HG02973 (cell line): ENCODE measurements at regions not wholly inside any gene's neighbourhood (a gene's known extent, or its start where the extent isn't known, plus 50 kb on each side); places are given as distances from the start of the nearest gene placed in this dataset.

Experiments
- ATAC-seq: cut with Tn5 transposase; IDR thresholded peaks from one replicate; pipeline ENCODE4 v1.9.1; 2021; ENCODE audit warnings: moderate library complexity; ENCODE audit not compliant: unreplicated experiment

DNA sequence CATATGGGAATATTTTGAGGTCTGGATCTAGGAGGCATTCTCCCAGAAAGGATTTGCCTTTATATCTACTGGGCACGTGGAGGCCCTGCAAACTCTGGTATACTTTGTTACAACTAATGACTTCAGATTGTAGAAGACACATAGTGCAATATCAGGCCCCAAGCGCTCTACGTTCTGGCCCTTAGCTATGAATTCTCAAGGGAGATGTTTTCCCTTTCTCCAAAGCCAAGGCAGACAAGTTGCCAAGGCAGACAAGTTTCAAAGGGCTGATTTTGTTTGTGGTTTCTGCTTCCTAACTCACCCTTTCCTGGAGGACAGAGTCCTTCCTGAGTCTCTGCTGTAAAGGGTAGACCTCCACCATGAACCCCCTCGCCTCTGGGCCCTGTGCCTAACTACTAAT, 99.4 kb upstream of the CTTNBP2 start:
- no peak for ATAC-seq

DNA sequence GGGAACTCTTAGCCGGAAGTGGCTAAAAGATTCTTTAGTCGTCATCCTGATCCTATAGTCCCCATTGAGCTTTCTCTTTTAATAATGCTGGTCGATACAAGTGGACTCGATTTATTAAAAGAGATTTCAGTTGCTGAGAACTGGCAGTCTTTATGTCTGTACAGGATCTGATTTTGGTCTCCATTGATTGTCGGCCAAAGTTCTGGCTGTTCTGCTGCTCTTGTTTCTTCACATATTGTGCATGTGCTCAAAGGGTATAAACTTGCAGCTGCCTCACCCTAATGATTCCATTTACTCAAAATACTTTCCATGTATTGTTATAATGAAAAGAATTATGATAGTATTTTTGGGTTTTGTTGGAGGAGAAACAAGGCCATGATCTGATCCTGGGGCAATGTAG, 100.7 kb upstream of the CTTNBP2 start:
- ATAC-seq = no peak

DNA sequence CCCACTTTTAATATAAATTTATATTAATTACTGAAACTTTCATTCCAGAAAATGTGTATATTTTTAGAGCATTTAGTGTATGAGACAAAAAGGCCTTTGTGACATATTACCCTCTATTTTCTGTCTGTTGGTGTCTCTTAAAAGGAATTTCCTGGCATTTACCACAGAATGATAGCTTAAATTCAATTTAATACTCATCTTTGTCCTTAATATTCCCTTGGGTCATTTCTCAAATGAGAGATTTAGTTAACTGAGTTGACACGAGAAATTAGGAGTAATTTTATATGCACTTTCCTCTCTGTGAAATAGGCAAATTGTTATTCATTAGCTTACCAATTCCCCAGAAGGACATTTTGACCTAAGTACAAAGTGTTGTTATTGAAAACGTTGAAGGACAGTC, 101.7 kb upstream of the CTTNBP2 start:
- no peak for ATAC-seq

DNA sequence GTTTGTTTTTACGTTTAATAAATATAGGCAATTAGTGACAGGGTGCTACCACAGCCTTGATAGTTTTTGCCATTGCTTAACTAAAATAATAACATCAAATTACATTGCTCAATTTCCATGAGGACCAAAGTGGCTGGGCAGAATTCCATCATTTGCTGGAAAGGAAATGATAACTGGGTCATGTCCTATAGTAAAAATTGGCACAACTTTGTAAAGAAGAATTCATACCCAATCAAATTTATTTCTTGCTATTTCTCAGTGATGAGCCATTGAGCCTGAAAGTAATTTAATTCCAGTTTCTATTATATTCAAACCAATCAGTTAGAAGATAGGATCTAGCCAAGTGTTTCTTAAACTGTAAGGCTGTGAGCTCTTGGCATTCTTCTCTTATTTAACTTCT, 102.2 kb upstream of the CTTNBP2 start:
- no peak for ATAC-seq

DNA sequence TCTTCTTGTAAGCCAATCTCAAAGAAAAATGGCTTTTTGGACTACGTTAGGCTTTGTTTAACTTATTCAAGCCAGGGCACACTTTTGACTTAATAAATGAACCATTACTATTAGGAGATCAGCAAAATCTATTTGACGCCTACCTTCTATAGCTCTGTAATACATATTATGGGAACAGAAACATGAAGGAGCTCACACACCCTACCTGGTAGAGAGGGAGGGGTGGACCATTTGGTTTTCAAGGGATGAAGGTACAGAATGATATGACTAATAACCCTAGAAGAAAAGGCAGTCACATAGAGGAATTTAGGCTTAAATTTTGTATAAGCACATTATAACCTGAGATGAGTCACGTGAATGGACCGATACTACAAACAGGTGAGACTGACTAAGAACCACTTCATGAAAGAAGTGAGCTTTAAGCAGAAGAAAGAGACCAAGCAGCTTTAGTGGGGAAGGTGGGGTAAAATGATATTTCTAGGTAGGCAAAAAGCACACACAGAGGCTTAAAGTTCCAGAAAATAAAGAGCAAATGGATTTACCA, 106.8 kb upstream of the CTTNBP2 start:
- ATAC-seq = no peak

DNA sequence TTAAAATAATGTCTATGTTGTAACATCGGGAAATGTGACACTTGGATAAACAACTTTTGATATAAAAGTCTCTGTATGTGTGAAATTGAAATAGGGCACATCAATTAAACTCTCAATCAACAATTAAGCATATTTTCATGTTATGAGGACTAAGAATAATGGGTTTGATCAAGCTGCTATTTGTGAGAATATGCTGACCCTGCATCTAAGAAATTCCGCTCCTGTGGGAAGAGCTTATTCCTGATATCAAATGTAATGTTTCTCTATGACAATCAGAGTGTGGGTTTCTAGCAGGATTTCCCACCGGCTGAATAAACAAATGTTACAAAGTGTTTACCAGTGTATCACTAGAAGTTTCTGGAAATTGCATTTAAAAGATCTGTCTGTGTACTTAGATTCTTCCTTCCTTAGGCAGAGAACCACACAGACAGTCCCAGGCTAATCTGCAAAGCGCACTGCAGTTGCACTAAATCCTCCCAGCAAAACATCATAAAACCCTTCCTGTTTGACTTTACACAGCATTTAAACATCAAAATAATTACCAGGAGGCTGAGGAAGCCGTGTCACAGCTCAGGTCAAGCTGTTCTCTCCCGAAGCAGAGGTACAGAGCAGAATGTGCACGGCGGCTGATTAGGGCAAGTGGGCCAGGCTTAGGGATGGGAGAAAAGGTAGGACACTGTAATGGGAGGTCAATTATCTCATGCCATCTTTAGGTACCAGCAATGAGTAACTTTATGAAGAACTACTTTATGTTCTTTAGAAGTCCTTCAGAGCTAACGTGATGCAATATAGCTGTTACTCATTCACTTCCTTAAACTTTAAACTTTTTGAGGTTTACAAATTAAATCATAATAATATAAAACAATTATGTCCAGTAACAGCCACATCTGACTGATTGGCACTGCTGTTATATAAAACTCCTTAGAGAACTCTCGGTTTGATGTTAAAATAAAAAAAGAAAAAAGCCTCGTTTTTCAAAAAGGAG, 109.1 kb upstream of the CTTNBP2 start:
- ATAC-seq = no peak

DNA sequence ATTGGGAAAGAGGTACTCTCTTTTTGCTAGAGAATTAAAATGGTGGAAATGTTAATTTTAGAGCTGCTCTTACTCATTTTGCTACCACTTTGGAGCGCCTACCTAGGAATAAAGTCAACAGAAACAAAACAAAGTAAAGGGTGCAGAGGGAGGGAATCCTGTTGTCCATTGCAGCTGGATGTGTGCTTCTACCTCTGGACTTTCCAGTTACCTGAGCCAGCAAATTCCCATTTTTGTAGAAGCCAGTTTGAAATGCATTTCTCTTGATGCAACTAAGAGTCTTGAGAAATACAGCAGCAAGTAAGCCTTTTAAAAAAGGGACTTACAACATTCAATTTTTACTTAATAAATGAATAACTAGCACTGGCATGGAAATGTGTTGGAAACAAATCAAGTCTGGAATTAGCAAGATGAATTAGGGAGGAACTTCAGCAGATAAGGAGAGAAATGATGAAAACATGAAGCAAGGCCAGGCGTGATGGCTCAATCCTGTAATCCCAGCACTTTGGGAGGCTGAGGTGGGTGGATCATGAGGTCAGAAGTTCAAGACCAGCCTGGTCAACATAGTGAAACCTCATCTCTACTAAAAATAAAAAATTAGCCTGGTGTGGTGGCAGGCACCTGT, 113.5 kb upstream of the CTTNBP2 start:
- no peak for ATAC-seq

DNA sequence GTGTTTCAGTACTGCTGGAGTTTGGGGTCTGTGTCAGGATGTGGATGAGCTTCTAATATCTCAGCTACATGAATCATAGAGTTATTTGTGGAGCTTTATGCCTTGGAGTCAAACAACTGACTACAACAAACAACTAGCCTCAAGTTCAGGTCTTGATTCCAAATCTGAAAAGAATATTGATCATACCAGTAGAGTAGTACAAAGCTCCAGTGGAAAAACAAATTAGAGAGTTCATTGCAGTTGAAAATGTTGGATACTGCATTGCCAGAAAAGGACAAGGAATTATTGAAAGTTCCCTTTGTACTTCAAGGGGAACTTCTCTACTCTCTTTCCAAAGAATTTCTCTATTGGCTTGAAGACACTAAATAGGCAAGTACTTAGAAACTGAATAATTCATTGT, 117.6 kb upstream of the CTTNBP2 start:
- no peak for ATAC-seq

DNA sequence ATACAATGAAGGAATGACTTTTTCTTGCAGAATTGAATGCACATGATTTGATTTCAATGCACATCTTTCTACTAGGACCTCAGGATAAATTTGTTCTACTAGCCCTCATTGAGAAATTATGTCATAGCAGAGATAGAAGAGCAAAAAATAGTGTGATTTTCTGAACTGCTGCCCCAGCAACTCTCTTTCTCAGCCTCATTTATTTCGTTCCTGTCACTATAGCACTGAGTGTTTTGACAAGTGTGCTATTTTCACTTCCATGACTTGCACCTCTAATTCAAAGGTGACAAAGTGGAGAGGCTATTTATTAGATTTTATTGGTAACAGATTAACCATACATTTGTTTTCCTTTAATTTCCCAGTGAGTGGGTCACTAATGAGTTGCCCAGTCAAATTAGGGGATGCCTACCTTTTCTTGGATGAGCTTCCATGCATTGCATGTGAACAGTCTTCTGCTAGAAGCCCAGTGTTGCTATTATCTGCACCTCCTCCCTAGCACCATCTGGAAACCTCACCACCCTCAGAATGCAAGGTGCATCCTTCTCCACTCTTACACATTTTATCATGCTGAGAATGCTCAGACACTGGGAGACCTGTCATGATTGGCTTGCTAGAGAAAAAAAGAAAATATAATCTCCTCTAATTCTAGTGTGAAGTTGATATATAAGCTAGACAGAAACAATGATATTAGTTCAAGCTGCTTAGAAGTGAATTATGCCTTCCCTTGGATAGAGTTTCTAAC, 119.6 kb upstream of the CTTNBP2 start:
- no peak for ATAC-seq

DNA sequence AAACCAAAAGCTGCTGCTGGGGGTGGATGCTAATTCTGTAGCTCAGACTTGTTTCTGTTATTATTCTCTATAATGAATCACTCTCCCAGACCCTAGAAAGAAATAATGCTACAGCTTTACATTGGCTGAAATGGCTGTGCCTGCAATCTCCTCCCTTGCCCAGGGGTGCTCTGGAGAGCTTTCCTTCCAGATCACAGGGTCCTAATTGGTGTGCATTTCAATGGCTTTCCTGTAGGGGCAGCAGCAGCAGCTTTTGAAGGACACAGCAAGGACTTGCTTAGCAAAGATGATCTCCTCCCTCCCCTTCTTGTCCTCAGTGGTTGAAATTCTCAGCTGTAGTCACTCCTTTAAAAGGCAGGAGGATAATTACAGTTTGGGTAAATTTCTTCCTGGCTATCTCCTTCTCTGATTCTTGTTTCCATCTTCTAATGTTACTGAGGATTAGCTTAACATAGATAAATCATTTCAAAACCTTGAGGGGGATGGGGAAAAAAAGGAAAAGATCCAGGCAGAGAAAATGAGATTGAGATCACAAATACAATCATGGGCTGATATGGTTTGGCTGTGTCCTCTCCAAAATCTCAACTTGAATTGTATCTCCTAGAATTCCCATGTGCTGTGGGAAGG, 120.2 kb upstream of the CTTNBP2 start:
- ATAC-seq = peak; percentile 94

DNA sequence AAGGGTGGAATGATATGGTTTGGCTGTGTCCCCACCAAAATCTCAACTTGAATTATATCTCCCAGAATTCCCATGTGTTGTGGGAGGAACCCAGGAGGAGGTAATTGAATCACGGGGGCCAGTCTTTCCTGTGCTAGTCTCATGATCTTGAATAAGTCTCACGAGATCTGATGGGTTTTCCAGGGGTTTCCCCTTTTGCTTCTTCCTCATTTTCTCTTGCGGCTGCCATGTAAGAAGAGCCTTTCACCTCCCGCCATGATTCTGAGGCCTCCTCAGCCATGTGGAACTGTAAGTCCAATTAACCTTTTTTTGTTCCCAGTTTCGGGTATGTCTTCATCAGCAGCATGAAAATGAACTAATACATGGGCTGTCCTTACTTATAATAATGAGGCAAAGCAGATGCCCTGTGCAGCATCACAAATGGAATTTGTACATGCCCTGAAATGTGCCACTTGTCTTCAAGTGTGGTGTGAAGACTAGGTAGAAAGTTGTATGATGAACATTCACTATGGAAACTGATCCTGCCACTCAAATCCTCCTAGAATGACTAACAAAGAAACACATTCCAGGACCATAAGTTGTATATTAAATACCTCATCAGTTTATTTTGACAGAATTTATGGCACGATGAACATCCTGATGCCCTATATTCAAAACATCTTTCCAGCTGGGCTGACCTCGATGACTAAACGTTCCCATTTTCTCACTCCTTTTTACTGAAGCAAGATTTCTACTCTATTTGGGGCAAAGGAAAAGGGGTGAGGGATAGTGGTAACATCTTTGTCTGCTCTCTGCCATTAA, 122.8 kb upstream of the CTTNBP2 start:
- ATAC-seq = no peak

DNA sequence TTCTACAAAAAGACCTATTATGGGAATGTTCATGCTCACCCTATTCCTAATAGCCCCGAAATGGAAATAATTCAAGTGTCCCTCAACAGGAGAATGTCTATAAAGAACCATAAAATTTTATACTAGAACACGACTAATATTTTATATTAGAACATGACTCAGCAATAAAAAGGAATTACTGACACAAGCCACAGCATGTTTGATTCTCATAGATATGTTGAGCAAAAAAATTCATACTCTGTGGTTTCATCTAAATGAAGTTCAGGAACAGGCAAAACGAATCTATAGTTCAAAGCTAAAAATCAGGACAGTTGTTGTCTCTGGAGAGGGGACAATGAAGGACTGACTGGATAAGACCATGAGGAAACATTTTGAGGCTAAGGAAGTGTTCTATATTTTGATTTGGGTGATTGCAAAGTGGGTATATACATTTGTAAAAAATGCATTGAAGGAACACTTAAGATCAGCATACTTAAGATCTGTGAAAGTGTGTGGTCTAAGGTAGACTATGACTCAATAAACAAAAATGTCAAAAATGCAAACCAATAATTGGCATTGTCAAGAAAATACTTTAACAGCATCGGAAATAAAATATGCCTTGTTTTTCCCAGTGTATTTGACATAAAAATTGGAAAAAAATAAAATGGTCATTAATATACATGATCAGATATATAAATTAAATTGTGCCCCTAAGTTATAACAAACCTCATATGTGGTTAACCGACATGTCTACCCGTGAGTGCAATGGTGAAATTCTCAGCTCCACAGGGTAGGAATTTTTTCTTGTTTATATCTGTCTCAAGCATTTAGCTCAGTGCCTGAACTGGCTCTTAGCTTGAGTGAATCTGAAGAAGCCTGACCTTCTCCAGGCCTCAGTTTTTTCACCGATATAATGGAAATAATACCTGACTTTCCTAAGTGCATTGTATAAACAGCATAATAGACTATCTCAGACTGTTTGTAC, 124.9 kb upstream of the CTTNBP2 start:
- ATAC-seq = no peak

DNA sequence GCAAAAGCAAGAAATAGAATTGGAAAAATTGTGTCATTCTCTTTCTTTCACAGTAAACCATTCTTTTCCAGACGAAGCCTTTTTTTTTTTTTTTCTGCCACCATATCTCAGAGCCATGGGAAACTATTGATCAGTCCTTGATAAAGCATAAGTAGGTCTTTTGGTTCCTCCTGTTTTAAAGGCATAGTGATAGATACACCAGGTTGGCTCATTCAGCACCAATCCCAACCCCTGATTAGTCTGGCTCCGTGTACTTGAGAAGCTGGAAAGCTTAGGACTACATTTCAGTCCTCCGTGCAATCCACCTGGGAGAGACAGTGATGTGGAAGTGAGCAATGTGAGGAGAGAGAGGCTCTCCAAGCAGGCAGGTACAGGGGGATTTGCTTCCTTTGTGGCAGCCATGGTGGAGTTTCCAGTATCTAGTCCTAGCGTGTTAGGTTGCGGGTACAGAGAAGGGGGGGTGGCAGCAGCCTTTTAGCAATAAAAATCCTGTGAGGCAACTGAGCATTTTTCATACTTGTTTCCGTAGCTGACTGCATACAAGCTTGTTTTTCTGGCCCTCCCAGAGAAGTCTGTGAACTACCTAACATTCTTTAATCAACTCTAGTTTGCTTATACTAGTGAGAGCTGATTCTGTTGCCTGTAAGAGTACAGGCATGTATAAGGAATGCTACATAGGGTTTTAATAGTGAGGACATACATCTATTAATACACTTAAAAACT, 127.4 kb upstream of the CTTNBP2 start:
- no peak for ATAC-seq

DNA sequence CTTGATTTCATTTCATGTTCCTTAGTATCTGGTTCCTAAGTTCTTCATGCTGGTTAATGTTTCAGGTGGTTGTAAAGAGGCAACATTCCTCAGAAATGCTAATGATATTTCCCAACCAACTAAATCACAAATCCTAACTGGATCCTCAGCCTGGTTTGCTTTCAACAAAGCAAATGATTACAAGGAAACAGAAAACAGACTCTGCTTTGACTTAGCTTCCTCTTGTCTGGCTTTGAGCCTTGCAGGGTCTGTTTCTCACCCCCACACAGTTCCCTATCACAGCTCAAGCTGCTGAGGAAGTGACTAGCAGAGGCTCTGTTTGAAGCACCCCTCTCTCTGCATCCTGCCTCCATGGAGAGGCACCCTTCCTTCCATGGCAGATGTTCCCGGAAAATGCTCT, 130.2 kb upstream of the CTTNBP2 start:
- no peak for ATAC-seq

DNA sequence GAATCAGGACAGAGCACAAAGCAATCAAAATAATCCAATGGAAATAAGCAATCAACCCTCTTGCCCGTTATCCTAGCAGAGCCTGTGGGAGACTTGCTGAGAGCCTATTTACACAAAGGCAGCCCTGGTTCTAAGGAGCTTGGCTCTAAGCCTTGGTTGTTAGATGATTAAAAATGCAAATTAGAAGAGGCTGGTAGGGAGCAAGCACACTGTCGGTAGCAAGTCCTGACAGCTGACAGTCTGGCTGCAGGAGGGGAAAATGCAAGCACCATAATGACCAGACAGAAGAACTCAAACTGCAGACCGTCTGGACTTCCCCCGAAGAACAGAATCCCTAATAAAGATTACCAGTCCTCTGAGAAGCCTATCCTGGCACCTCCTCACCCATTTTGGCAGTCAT, 131.8 kb upstream of the CTTNBP2 start:
- no peak for ATAC-seq

DNA sequence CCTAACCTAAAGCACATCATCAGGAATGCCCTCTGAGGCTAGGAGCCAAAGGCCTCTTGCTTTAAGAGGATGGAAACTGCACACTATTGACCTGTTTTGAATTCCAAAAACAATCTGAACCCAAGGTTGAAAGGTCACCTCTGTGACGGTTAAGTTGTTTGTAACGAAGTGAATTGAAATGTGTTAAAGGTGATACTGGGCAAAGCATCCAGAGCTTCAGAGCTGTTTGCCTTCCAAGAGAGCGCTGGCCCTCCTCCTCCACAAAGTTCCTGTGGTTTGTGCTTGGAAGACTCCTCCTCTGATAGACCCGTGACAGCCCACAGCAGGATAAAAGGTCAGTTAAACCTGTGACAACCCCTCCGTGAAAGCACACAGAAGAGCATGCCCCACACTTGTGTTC, 133.7 kb upstream of the CTTNBP2 start:
- no peak for ATAC-seq

DNA sequence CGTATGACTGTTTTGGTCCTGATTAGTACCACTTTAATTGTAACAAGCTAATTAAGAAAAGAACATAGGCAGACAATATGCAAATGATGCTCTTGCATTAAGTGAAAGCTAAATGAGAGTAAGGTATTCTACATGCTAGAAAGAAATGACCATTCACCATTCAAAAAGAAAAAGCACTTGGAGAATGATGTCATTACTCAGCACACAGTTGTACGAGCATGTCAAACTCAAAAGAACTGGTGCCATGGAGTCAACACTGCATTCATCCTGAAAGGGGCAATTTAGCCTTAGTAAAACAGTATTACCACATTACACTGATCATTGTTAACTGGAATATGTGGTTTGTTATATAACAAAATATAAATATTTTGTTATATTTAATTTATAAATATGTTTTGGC, 136.2 kb upstream of the CTTNBP2 start:
- ATAC-seq = no peak

DNA sequence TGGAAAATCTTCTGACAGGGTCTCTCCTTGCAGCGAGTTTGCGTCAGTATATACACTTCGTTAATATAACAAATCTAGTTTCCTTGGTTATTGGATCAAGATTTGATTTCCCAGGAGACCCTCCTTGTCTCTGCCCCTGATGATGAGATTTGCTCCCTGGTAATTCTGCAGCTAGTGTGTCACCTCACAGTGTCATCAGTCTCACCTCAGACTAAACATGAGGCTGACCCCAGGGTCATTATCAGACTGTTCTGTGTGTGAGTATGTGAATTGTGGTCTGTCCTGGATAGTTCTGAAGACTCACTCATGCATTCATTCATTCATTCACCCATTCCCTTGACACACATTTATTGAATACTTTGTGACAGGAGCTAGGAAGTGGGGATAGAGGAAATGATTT, 138.4 kb upstream of the CTTNBP2 start:
- no peak for ATAC-seq
